ENCODE measurements at regions not wholly inside any gene's neighbourhood (a gene's known extent, or its start where the extent isn't known, plus 50 kb on each side); places are given as distances from the start of the nearest gene placed in this dataset.

GRCh38 chr3:66796343-66796742 lies 201.8 kb upstream of the KBTBD8 start:
- TF ChIP-seq CTCF (conservative IDR thresholded peaks at IDR 0.05; ENCODE audit: low read depth, low read length), result no peak
- no peak for TF ChIP-seq EZH2 (IDR thresholded peaks at IDR 0.05; ENCODE audit: borderline replicate concordance, low read depth, low read length, poor library complexity, severe bottlenecking)
